ENCODE measurements at regions not wholly inside any gene's neighbourhood (a gene's known extent, or its start where the extent isn't known, plus 50 kb on each side); places are given as distances from the start of the nearest gene placed in this dataset.

- H3K4me1 ChIP-seq = no peaks in the 10 kb centered on the region
- H3K36me3 ChIP-seq = no peaks in the 10 kb centered on the region
- H3K9me3 ChIP-seq = no peaks in the 10 kb centered on the region
- no peak overlapping the region for H3K4me3 ChIP-seq
- TF ChIP-seq CTCF (IDR thresholded peaks at IDR 0.05) (no peak), POLR2A (IDR thresholded peaks at IDR 0.05) (no peak), EP300 (IDR thresholded peaks at IDR 0.05) (no peak), POLR2AphosphoS5 (IDR thresholded peaks at IDR 0.05) (no peak)
- no peak for DNase-seq (ENCODE audit: low spot score in 2 of 2)
- WGBS = 57% methylated on average over 2 of the region's 2 CpGs
- no peak overlapping the region for H3K27ac ChIP-seq
- H3K27me3 ChIP-seq = no peaks in the 10 kb centered on the region
Observed at GRCh38 chr1:157291083-157291482, 152.9 kb upstream of the ETV3 start.

GRCh38 chr1:157289424-157290105 lies 151.4 kb upstream of the ETV3 start:
- 78% methylated on average over 7 of the region's 7 CpGs for WGBS
- H3K4me3 ChIP-seq = no peak overlapping the region
- no peak for DNase-seq (ENCODE audit: low spot score in 2 of 2)
- H3K4me1 ChIP-seq = no peaks in the 10 kb centered on the region
- H3K9me3 ChIP-seq = no peaks in the 10 kb centered on the region
- no peak overlapping the region for H3K27ac ChIP-seq
- H3K36me3 ChIP-seq = no peaks in the 10 kb centered on the region
- no peak for TF ChIP-seq POLR2AphosphoS5 (IDR thresholded peaks at IDR 0.05)
- TF ChIP-seq EP300 (IDR thresholded peaks at IDR 0.05) = no peak
- TF ChIP-seq CTCF (IDR thresholded peaks at IDR 0.05) = no peak
- TF ChIP-seq POLR2A (IDR thresholded peaks at IDR 0.05) = no peak
- no peaks in the 10 kb centered on the region for H3K27me3 ChIP-seq

- Histone ChIP-seq H3K4me3 (no peak overlapping the region), H3K36me3 (no peaks in the 10 kb centered on the region), H3K27ac (no peak overlapping the region), H3K9me3 (no peaks in the 10 kb centered on the region), H3K4me1 (no peaks in the 10 kb centered on the region), H3K27me3 (no peaks in the 10 kb centered on the region)
- TF ChIP-seq POLR2A (IDR thresholded peaks at IDR 0.05) (no peak), CTCF (IDR thresholded peaks at IDR 0.05) (no peak), EP300 (IDR thresholded peaks at IDR 0.05) (no peak), POLR2AphosphoS5 (IDR thresholded peaks at IDR 0.05) (no peak)
- DNase-seq (ENCODE audit: low spot score in 2 of 2) = no peak
Observed at GRCh38 chr1:157288996-157289395, 150.8 kb upstream of the ETV3 start.

GRCh38 chr1:157288492-157288891 lies 150.3 kb upstream of the ETV3 start:
- WGBS = 57% methylated on average over 4 of the region's 4 CpGs
- H3K4me1 ChIP-seq = no peaks in the 10 kb centered on the region
- no peak overlapping the region for H3K27ac ChIP-seq
- no peak overlapping the region for H3K4me3 ChIP-seq
- no peaks in the 10 kb centered on the region for H3K36me3 ChIP-seq
- DNase-seq (ENCODE audit: low spot score in 2 of 2) = no peak
- H3K9me3 ChIP-seq = no peaks in the 10 kb centered on the region
- no peak for TF ChIP-seq POLR2AphosphoS5 (IDR thresholded peaks at IDR 0.05)
- no peak for TF ChIP-seq CTCF (IDR thresholded peaks at IDR 0.05)
- no peak for TF ChIP-seq POLR2A (IDR thresholded peaks at IDR 0.05)
- TF ChIP-seq EP300 (IDR thresholded peaks at IDR 0.05) = no peak
- H3K27me3 ChIP-seq = no peaks in the 10 kb centered on the region

GRCh38 chr1:157288006-157288405 lies 149.8 kb upstream of the ETV3 start:
- H3K4me1 ChIP-seq = no peaks in the 10 kb centered on the region
- no peak for DNase-seq (ENCODE audit: low spot score in 2 of 2)
- H3K4me3 ChIP-seq = no peak overlapping the region
- no peaks in the 10 kb centered on the region for H3K27me3 ChIP-seq
- TF ChIP-seq CTCF (IDR thresholded peaks at IDR 0.05) (no peak), EP300 (IDR thresholded peaks at IDR 0.05) (no peak), POLR2AphosphoS5 (IDR thresholded peaks at IDR 0.05) (no peak)
- H3K27ac ChIP-seq = no peak overlapping the region
- H3K9me3 ChIP-seq = no peaks in the 10 kb centered on the region
- 71% methylated on average over 1 of the region's 1 CpG for WGBS
- no peaks in the 10 kb centered on the region for H3K36me3 ChIP-seq
